DOHH2 (cell line): ENCODE measurements at regions not wholly inside any gene's neighbourhood (a gene's known extent, or its start where the extent isn't known, plus 50 kb on each side); places are given as distances from the start of the nearest gene placed in this dataset.

Experiments used
- H3F3A ChIP-seq: fragments of 200-600 bp; sonication (generic), shearing (Covaris generic); 2 replicates; pipeline ENCODE4 v1.6.0; 2016; ENCODE audit warnings: antibody characterized with exemption, mild to moderate bottlenecking; ENCODE audit not compliant: control insufficient read depth, insufficient read depth
- H3K27ac ChIP-seq: fragments of 200-600 bp; sonication (generic); 2 replicates; pipeline ENCODE4 v1.5.1; 2014; ENCODE audit warnings: low read depth, mild to moderate bottlenecking, low read length, moderate library complexity
- H3K27me3 ChIP-seq: fragments of 200-600 bp; sonication (generic); 2 replicates; pipeline ENCODE4 v1.6.1; 2014; ENCODE audit warnings: mild to moderate bottlenecking, low read length, mixed read lengths; ENCODE audit not compliant: control insufficient read depth
- H3K36me3 ChIP-seq: fragments of 200-600 bp; sonication (generic); 2 replicates; pipeline ENCODE4 v1.6.1; 2014; ENCODE audit warnings: mild to moderate bottlenecking, low read length, moderate library complexity, mixed read lengths; ENCODE audit not compliant: control insufficient read depth
- H3K4me1 ChIP-seq: fragments of 200-600 bp; sonication (generic); 2 replicates; pipeline ENCODE4 v1.6.1; 2014; ENCODE audit warnings: mild to moderate bottlenecking, low read length, mixed read lengths; ENCODE audit not compliant: control insufficient read depth
- H3K4me2 ChIP-seq: fragments of 200-600 bp; sonication (generic); 2 replicates; pipeline ENCODE4 v1.6.0; 2014; ENCODE audit warnings: mild to moderate bottlenecking, low read length, moderate library complexity
- H3K4me3 ChIP-seq: fragments of 200-600 bp; sonication (generic); 2 replicates; pipeline ENCODE4 v1.5.1; 2014; ENCODE audit warnings: mild to moderate bottlenecking, low read length, mixed read lengths
- H3K79me2 ChIP-seq: fragments of 200-600 bp; sonication (generic); 2 replicates; pipeline ENCODE4 v1.6.1; 2014; ENCODE audit warnings: mild to moderate bottlenecking, low read length, mixed read lengths; ENCODE audit not compliant: control insufficient read depth
- H3K9me2 ChIP-seq: fragments of 200-600 bp; sonication (generic); replicated peaks from 2 replicates; pipeline ENCODE4 v1.6.1; 2014; ENCODE audit warnings: mild to moderate bottlenecking, low read length, mixed read lengths; ENCODE audit not compliant: control insufficient read depth
- H3K9me3 ChIP-seq: fragments of 200-600 bp; sonication (generic); 2 replicates; pipeline ENCODE4 v1.6.1; 2014; ENCODE audit warnings: antibody characterized with exemption, low read length, mixed read lengths; ENCODE audit not compliant: control insufficient read depth, insufficient read depth
- H4K20me1 ChIP-seq: fragments of 200-600 bp; sonication (generic); 2 replicates; pipeline ENCODE4 v1.6.0; 2014; ENCODE audit warnings: low read depth, mild to moderate bottlenecking, antibody characterized with exemption, low read length, moderate library complexity; ENCODE audit not compliant: control insufficient read depth, insufficient read depth
- EZH2phosphoT487 ChIP-seq: fragments of 200-600 bp; sonication (generic); IDR thresholded peaks from 2 replicates; pipeline ENCODE4 v1.6.1; 2017; ENCODE audit warnings: borderline replicate concordance, mild to moderate bottlenecking, antibody characterized with exemption, low read length, moderate library complexity, mixed read lengths
- TF ChIP-seq, protein P1 (sequence below): fragments of 200-600 bp; sonication (generic); IDR thresholded peaks from one replicate; pipeline ENCODE4 v1.5.1; 2014; ENCODE audit warnings: antibody characterized with exemption, mild to moderate bottlenecking, low read depth, low read length; ENCODE audit not compliant: poor library complexity, severe bottlenecking

DNA sequence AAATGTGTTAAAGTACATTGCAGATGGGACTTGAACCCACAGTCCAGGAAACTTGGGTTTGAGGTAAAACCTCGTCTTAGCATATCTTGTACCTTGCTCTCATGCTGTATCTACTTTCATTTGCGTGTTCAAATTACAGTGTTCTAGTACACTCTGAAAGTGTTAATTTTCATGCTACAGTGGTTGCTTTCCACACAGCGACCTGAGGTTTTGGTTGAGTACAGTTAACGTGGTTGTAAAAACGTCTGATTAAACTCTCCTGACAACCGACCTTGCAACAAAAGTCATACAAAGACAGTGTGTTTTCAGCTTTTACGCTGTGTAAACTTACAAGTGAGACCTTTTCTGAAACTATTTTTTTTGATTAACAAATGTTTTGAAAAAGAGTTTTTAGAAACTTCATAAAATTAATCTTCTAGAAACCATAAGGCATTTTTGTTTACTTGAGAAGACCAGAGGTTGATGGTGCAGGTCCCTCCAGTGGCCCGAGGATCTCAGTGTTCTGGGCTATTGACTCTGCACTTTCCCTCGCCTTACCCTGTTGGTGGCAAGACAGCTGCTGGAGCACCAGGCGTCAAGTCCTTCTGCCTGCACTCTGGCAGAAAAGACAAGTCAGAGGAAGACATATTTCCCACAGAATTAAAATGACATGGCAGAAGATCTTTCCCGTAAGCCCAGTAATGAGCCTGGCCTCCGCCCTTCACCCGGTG lies 334.0 kb downstream of the THBS2 start:
- Histone ChIP-seq H3K9me3 (no peaks in the 10 kb centered on the region; the same call in 1 of the 2 replicates), H3K4me1 (no peaks in the 10 kb centered on the region), H3K27me3 (no peaks in the 10 kb centered on the region), H3K27ac (no peak overlapping the region), H3K4me3 (no peak overlapping the region), H3K36me3 (no peaks in the 10 kb centered on the region), H3K79me2 (no peaks in the 10 kb centered on the region), H4K20me1 (no peaks in the 10 kb centered on the region), H3F3A (no peaks in the 10 kb centered on the region), H3K9me2 (no peaks in the 10 kb centered on the region), H3K4me2 (no peak overlapping the region)
- TF ChIP-seq EZH2phosphoT487, result no peak
- TF ChIP-seq, protein P1, sequence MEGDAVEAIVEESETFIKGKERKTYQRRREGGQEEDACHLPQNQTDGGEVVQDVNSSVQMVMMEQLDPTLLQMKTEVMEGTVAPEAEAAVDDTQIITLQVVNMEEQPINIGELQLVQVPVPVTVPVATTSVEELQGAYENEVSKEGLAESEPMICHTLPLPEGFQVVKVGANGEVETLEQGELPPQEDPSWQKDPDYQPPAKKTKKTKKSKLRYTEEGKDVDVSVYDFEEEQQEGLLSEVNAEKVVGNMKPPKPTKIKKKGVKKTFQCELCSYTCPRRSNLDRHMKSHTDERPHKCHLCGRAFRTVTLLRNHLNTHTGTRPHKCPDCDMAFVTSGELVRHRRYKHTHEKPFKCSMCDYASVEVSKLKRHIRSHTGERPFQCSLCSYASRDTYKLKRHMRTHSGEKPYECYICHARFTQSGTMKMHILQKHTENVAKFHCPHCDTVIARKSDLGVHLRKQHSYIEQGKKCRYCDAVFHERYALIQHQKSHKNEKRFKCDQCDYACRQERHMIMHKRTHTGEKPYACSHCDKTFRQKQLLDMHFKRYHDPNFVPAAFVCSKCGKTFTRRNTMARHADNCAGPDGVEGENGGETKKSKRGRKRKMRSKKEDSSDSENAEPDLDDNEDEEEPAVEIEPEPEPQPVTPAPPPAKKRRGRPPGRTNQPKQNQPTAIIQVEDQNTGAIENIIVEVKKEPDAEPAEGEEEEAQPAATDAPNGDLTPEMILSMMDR, result no peak

DNA sequence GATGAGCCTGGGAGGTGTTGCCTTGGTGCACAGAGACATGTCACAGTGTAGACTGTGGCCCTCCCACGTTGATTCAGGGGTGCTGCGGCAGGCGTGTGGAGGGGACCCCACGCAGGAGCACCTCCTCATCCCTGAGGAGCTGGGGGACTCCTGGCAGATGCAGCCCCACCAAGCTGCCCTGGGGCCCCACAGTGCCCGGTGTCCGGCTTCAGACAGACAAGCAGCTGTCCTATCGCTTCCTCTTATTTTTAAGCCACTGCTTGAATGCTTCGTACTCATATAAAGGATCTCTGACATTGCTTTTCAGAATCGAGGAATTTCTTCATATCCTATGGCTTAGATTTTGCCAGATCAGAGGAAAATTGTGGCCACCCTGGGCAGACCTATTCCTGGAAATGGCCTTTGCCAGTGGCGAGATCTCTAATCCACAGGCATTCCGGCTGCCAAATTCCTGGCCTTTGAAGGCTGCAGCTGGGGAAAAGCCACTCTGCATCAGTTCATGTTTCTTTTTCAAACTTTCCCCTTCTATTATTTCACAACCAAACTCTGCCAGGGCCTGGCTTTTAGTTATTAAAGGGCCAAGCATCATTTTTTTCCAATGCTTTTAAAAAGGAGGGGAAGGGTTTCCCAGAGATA lies 337.0 kb downstream of the THBS2 start:
- no peaks in the 10 kb centered on the region for H3K79me2 ChIP-seq
- no peaks in the 10 kb centered on the region for H3K27me3 ChIP-seq
- H3K4me2 ChIP-seq, result no peak overlapping the region
- H3K4me1 ChIP-seq, result no peaks in the 10 kb centered on the region
- no peaks in the 10 kb centered on the region for H3K36me3 ChIP-seq
- H3K9me3 ChIP-seq, result peaks cover 10% of the 10 kb centered on the region; the same call in 1 of the 2 replicates
- no peaks in the 10 kb centered on the region for H4K20me1 ChIP-seq
- no peak overlapping the region for H3K27ac ChIP-seq
- no peaks in the 10 kb centered on the region for H3F3A ChIP-seq
- no peak overlapping the region for H3K4me3 ChIP-seq
- TF ChIP-seq EZH2phosphoT487, result no peak
- TF ChIP-seq, protein P1, result no peak
- no peaks in the 10 kb centered on the region for H3K9me2 ChIP-seq

DNA sequence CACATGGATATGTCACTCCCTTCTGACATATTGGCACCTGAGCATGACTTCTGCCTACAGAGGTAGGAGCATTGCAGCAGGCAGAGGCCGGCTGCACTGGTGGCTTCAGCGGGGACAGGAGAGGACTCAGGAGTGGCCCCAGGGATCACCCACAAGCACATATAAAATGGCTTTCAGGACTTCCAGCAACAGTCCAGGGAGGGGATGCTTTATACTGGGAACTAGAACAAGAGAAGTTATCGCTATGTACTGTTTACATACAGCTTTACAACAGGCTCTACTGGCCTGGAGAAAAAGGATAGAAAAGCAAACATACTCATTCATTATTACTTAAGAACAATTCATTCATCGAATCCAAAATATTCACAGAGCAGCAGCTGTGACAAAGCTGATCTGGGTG lies 337.8 kb downstream of the THBS2 start:
- Histone ChIP-seq H3K27me3 (no peaks in the 10 kb centered on the region), H3K4me3 (no peak overlapping the region), H3K27ac (no peak overlapping the region), H3K4me1 (no peaks in the 10 kb centered on the region), H3F3A (no peaks in the 10 kb centered on the region), H3K36me3 (no peaks in the 10 kb centered on the region), H3K9me3 (peaks cover 10% of the 10 kb centered on the region; the same call in 1 of the 2 replicates), H3K9me2 (no peaks in the 10 kb centered on the region), H3K79me2 (no peaks in the 10 kb centered on the region), H4K20me1 (no peaks in the 10 kb centered on the region), H3K4me2 (no peak overlapping the region)
- TF ChIP-seq, protein P1, result no peak
- no peak for TF ChIP-seq EZH2phosphoT487
